HCT116 (cell line): ENCODE measurements at regions not wholly inside any gene's neighbourhood (a gene's known extent, or its start where the extent isn't known, plus 50 kb on each side); places are given as distances from the start of the nearest gene placed in this dataset.

ENCODE experiments used
- ATAC-seq: fragments of 200-7000 bp; cut with Tn5 transposase; 2 replicates; pipeline ENCODE4 v1.9.1; 2020; ENCODE audit warnings: mild to moderate bottlenecking, moderate library complexity
- BruUV-seq: library from RNA; stranded (reverse); fragments of 400-500 nt; replicated peaks from 2 replicates; lab custom pipeline; 2021; lab: Mats Ljungman, UMichigan
- CTCF ChIA-PET: fragments of 300-600 bp; sonication (Branson Sonifier 250); formaldehyde crosslinking; loops from one replicate; lab custom pipeline; 2021; ENCODE audit warnings: antibody characterized with exemption; lab: Charles Lee
- POLR2A ChIA-PET: fragments of 300-600, 350-600 bp; sonication (Branson Sonifier 250); formaldehyde crosslinking; loops from one replicate; lab custom pipeline; 2021; ENCODE audit warnings: antibody characterized with exemption; lab: Charles Lee
- RAD21 ChIA-PET, 2 experiments: fragments of 300-600 bp; sonication (Branson Sonifier 250); formaldehyde crosslinking; loops; one replicate each; lab custom pipeline; 2023; ENCODE audit warnings: low total read pairs in 2 of 2; ENCODE audit not compliant: uncharacterized antibody in 2 of 2, unreplicated experiment in 2 of 2, low non-redundant PET in 1 of 2; lab: Charles Lee
- DNase-seq: peaks from one replicate; pipeline ENCODE4 v3.0.0-alpha.2; 2010; ENCODE audit warnings: low read depth, low spot score
- H2AFZ ChIP-seq: fragments of 200-600 bp; shearing (Covaris generic), sonication (generic); 2 replicates; pipeline ENCODE4 v1.6.1; 2017; ENCODE audit warnings: low read depth, mixed run types, mixed read lengths, antibody characterized with exemption, low read length; ENCODE audit not compliant: poor library complexity, severe bottlenecking
- H3K27ac ChIP-seq: 2 replicates; pipeline ENCODE4 v1.5.1; 2012; ENCODE audit warnings: low read depth, low read length
- H3K27me3 ChIP-seq: fragments of 200-600 bp; sonication (generic); 2 replicates; pipeline ENCODE4 v1.6.1; 2016; ENCODE audit warnings: mixed run types, low read length, mixed read lengths; ENCODE audit not compliant: insufficient read depth
- H3K36me3 ChIP-seq, 2 experiments: fragments of 200-500 bp in 1 of 2; fragments of 200-600 bp in 1 of 2; sonication (Bioruptor generic) in 1 of 2; sonication (generic) in 1 of 2; 2 replicates each; pipeline versions ENCODE4 v1.5.1 to v1.6.1; 2014 to 2016; ENCODE audit warnings: low read length in 2 of 2, inconsistent platforms in 1 of 2, mixed read lengths in 1 of 2, mixed run types in 1 of 2; ENCODE audit not compliant: insufficient read depth in 2 of 2, control insufficient read depth in 1 of 2
- H3K4me1 ChIP-seq, 2 experiments: fragments of 200-600 bp in 1 of 2; sonication (generic) in 1 of 2; 2 replicates each; pipeline versions ENCODE4 v1.5.1 to v1.6.1; 2012 to 2017; ENCODE audit warnings: low read length in 2 of 2, inconsistent platforms in 1 of 2, mild to moderate bottlenecking in 1 of 2, mixed read lengths in 1 of 2, mixed run types in 1 of 2, moderate library complexity in 1 of 2; ENCODE audit not compliant: insufficient read depth in 2 of 2, control insufficient read depth in 1 of 2
- H3K4me2 ChIP-seq: fragments of 200-600 bp; sonication (generic); 2 replicates; pipeline ENCODE4 v1.6.1; 2017; ENCODE audit warnings: mixed run types, low read length, mixed read lengths
- H3K4me3 ChIP-seq, 2 experiments: fragments of 200-600 bp in 1 of 2; sonication (generic) in 1 of 2; replicated peaks in 1 of 2; 2 replicates each; pipeline ENCODE4 v1.5.1; 2011 to 2016; ENCODE audit warnings: low read length in 2 of 2, control low read depth in 1 of 2, low read depth in 1 of 2, mild to moderate bottlenecking in 1 of 2, mixed read lengths in 1 of 2, mixed run types in 1 of 2
- H3K79me2 ChIP-seq: fragments of 200-600 bp; sonication (generic); 2 replicates; pipeline ENCODE4 v1.6.1; 2017; ENCODE audit warnings: mild to moderate bottlenecking, mixed run types, low read length, moderate library complexity, mixed read lengths; ENCODE audit not compliant: insufficient read depth
- H3K9ac ChIP-seq: fragments of 200-600 bp; sonication (generic); 2 replicates; pipeline ENCODE4 v1.6.1; 2016; ENCODE audit warnings: low read length, mixed read lengths
- H3K9me2 ChIP-seq: fragments of 200-600 bp; sonication (generic), shearing (Covaris generic); 2 replicates; pipeline ENCODE4 v1.6.1; 2017; ENCODE audit warnings: mixed run types, mild to moderate bottlenecking, moderate library complexity; ENCODE audit not compliant: insufficient read depth
- H3K9me3 ChIP-seq, 2 experiments: fragments of 200-500 bp in 1 of 2; fragments of 200-600 bp in 1 of 2; sonication (Bioruptor generic) in 1 of 2; sonication (generic) in 1 of 2; 2 replicates each; pipeline ENCODE4 v1.6.1; 2014 to 2017; ENCODE audit warnings: low read length in 2 of 2, mixed read lengths in 2 of 2, inconsistent platforms in 1 of 2, low read depth in 1 of 2, mild to moderate bottlenecking in 1 of 2, mixed run types in 1 of 2, moderate library complexity in 1 of 2; ENCODE audit not compliant: control insufficient read depth in 1 of 2, insufficient read depth in 1 of 2
- H4K20me1 ChIP-seq: fragments of 200-600 bp; sonication (generic), shearing (Covaris generic); 2 replicates; pipeline ENCODE4 v1.6.1; 2017; ENCODE audit warnings: mixed run types, mild to moderate bottlenecking, moderate library complexity; ENCODE audit not compliant: insufficient read depth
- CBX3 ChIP-seq: IDR thresholded peaks from 2 replicates; pipeline ENCODE4 v1.6.1; 2012; ENCODE audit warnings: low read depth
- CEBPB ChIP-seq: IDR thresholded peaks from 2 replicates; pipeline ENCODE4 v1.6.1; 2012; ENCODE audit warnings: low read depth
- CTCF ChIP-seq, 3 experiments: fragments of 200-600 bp in 1 of 3; sonication (generic) in 1 of 3; IDR thresholded peaks in 2 of 3; conservative IDR thresholded peaks in 1 of 3; 2 replicates each; pipeline ENCODE4 v1.5.1; 2012 to 2017; ENCODE audit warnings: low read depth in 2 of 3, low read length in 2 of 3, antibody characterized with exemption in 1 of 3, borderline replicate concordance in 1 of 3, control low read depth in 1 of 3, mild to moderate bottlenecking in 1 of 3, mixed read lengths in 1 of 3, mixed run types in 1 of 3, moderate library complexity in 1 of 3; ENCODE audit not compliant: insufficient read depth in 1 of 3
- EZH2 ChIP-seq: fragments of 200-600 bp; sonication (generic); IDR thresholded peaks from 2 replicates; pipeline ENCODE4 v1.6.1; 2017; ENCODE audit warnings: antibody characterized with exemption, mixed run types
- EZH2phosphoT487 ChIP-seq: fragments of 200-600 bp; IDR thresholded peaks from 2 replicates; pipeline ENCODE4 v1.6.1; 2018; ENCODE audit warnings: antibody characterized with exemption, borderline replicate concordance
- FOSL1 ChIP-seq: IDR thresholded peaks from 2 replicates; pipeline ENCODE4 v1.6.1; 2012; ENCODE audit warnings: low read depth
- JUND ChIP-seq: IDR thresholded peaks from 2 replicates; pipeline ENCODE4 v1.6.1; 2012
- POLR2AphosphoS5 ChIP-seq: IDR thresholded peaks from 2 replicates; pipeline ENCODE4 v1.6.1; 2011; ENCODE audit warnings: mild to moderate bottlenecking, low read depth, low read length, moderate library complexity
- SP1 ChIP-seq: IDR thresholded peaks from 2 replicates; pipeline ENCODE4 v1.6.1; 2012; ENCODE audit warnings: low read depth
- SRF ChIP-seq: IDR thresholded peaks from 2 replicates; pipeline ENCODE4 v1.6.1; 2012; ENCODE audit warnings: low read depth
- TCF7L2 ChIP-seq: IDR thresholded peaks from 2 replicates; pipeline ENCODE4 v1.7.0; 2011; ENCODE audit warnings: borderline replicate concordance, inconsistent platforms; ENCODE audit not compliant: insufficient read depth, insufficient read length; ENCODE audit errors: extremely low read depth
- YY1 ChIP-seq: IDR thresholded peaks from 2 replicates; pipeline ENCODE4 v1.6.1; 2011; ENCODE audit warnings: low read length, low read depth, moderate library complexity, mild to moderate bottlenecking; ENCODE audit not compliant: insufficient replicate concordance; ENCODE audit errors: extremely low read depth
- ZBTB33 ChIP-seq: IDR thresholded peaks from 2 replicates; pipeline ENCODE4 v1.6.1; 2011; ENCODE audit warnings: mild to moderate bottlenecking, low read length, moderate library complexity; ENCODE audit not compliant: insufficient replicate concordance; ENCODE audit errors: extremely low read depth
- ZFX ChIP-seq: fragments of 450-650 bp; IDR thresholded peaks from 2 replicates; pipeline ENCODE4 v1.6.1; 2017
- ZNF274 ChIP-seq: fragments of 200-500 bp; sonication (Bioruptor generic); IDR thresholded peaks from 2 replicates; pipeline ENCODE4 v1.6.1; 2014; ENCODE audit warnings: mild to moderate bottlenecking, low read depth, low read length, inconsistent platforms
- intact Hi-C: fragments of 100-400 bp; cut with micrococcal nuclease; formaldehyde crosslinking; loops from 2 replicates; pipeline ENCODE4 v1.10.0; 2022

GRCh38 chr9:81293651-81294050 is 395.7 kb downstream of the TLE1 start (continued):
- no peak for TF ChIP-seq EZH2phosphoT487

GRCh38 chr9:81292056-81292805 is 397.1 kb downstream of the TLE1 start:
- H3K9me3 ChIP-seq: no peaks in the 10 kb centered on the region
- H3K4me2 ChIP-seq: no peak overlapping the region
- DNase-seq (no peak), ATAC-seq (no peak; the same call in 1 of the 2 replicates)
- ChIA-PET CTCF (no interaction called here), RAD21 (no interaction called here), POLR2A (no interaction called here)
- no peak for TF ChIP-seq JUND
- no peak for TF ChIP-seq ZFX
- no peak for TF ChIP-seq ZNF274
- no peak for TF ChIP-seq YY1
- TF ChIP-seq ZBTB33: no peak
- TF ChIP-seq SRF: no peak
- TF ChIP-seq POLR2AphosphoS5: no peak
- TF ChIP-seq CBX3: no peak
- TF ChIP-seq EZH2phosphoT487: no peak
- no peak for TF ChIP-seq FOSL1
- no peak for TF ChIP-seq CEBPB
- no peak for TF ChIP-seq CTCF (IDR thresholded peaks at IDR 0.05 in 2 of 3, conservative IDR thresholded peaks at IDR 0.05 in 1 of 3; ENCODE audit: borderline replicate concordance in 1 of 3, insufficient read depth in 1 of 3, low read depth in 2 of 3, low read length in 2 of 3)
- TF ChIP-seq EZH2: no peak
- no peak for TF ChIP-seq SP1
- no peak for TF ChIP-seq TCF7L2
- H4K20me1 ChIP-seq: no peaks in the 10 kb centered on the region
- BruUV-seq: no TSS peak
- H3K79me2 ChIP-seq: no peaks in the 10 kb centered on the region
- no peaks in the 10 kb centered on the region for H3K36me3 ChIP-seq
- no peak overlapping the region for H3K27ac ChIP-seq
- H3K4me3 ChIP-seq: no peak overlapping the region
- no peak overlapping the region for H3K9ac ChIP-seq
- no peak overlapping the region for H2AFZ ChIP-seq
- H3K9me2 ChIP-seq: no peaks in the 10 kb centered on the region
- no peaks in the 10 kb centered on the region for H3K4me1 ChIP-seq
- H3K27me3 ChIP-seq: no peaks in the 10 kb centered on the region
- intact Hi-C loops: no loop called here
